Erythroblast (primary cell): ENCODE measurements at regions not wholly inside any gene's neighbourhood (a gene's known extent, or its start where the extent isn't known, plus 50 kb on each side); places are given as distances from the start of the nearest gene placed in this dataset.
"Not testable (repeated sequence)": the region's sequence is repeated elsewhere in the genome, so short reads cannot be mapped to it uniquely, and the experiment has no call there.

Experiments
- DNase-seq, 2 experiments: peaks; one replicate each; lab custom pipeline; 2025; lab: John Stamatoyannopoulos, UW
- GATA1 ChIP-seq: IDR thresholded peaks from 2 replicates; pipeline ENCODE4 v1.6.1; 2011; ENCODE audit warnings: low read depth, mild to moderate bottlenecking, control low read depth, low read length, moderate library complexity
- POLR2A ChIP-seq: IDR thresholded peaks from 2 replicates; pipeline ENCODE4 v1.6.1; 2011; ENCODE audit warnings: mild to moderate bottlenecking, low read length

GRCh38 chr7:130947792-130948580 lies 214.0 kb upstream of the KLF14 start:
- TF ChIP-seq POLR2A = no peak
- TF ChIP-seq GATA1 = no peak
- no peak for DNase-seq

GRCh38 chr7:130948822-130949221 lies 214.8 kb upstream of the KLF14 start:
- TF ChIP-seq POLR2A (no peak), GATA1 (no peak)
- DNase-seq = no peak

GRCh38 chr7:130949550-130949949 lies 215.5 kb upstream of the KLF14 start:
- TF ChIP-seq POLR2A (no peak), GATA1 (no peak)

GRCh38 chr7:130950054-130950453 lies 216.0 kb upstream of the KLF14 start:
- TF ChIP-seq POLR2A = no peak
- no peak for TF ChIP-seq GATA1
- no peak for DNase-seq

More at GRCh38 chr7:130949550-130949949, 215.5 kb upstream of the KLF14 start:
- no peak for DNase-seq

- TF ChIP-seq GATA1 (no peak), POLR2A (no peak)
Measured at GRCh38 chr7:130950741-130951140, 216.7 kb upstream of the KLF14 start.

GRCh38 chr7:130951303-130951975 lies 217.4 kb upstream of the KLF14 start:
- TF ChIP-seq GATA1 (no peak), POLR2A (no peak)
- no peak for DNase-seq

More at GRCh38 chr7:130950741-130951140, 216.7 kb upstream of the KLF14 start:
- no peak for DNase-seq

GRCh38 chr7:130951976-130952876 lies 218.2 kb upstream of the KLF14 start:
- TF ChIP-seq POLR2A = no peak
- TF ChIP-seq GATA1 = no peak
- DNase-seq = no peak

GRCh38 chr7:130953196-130953595 lies 219.2 kb upstream of the KLF14 start:
- no peak for DNase-seq
- no peak for TF ChIP-seq GATA1
- TF ChIP-seq POLR2A = no peak

- TF ChIP-seq GATA1 (no peak), POLR2A (no peak)
- no peak for DNase-seq
Measured at GRCh38 chr7:130954918-130955564, 221.0 kb upstream of the KLF14 start.

GRCh38 chr7:130955565-130955919 lies 221.5 kb upstream of the KLF14 start:
- no peak for DNase-seq

GRCh38 chr7:130956417-130957136 lies 222.6 kb upstream of the KLF14 start:
- no peak for DNase-seq
- no peak for TF ChIP-seq GATA1
- TF ChIP-seq POLR2A = no peak

More at GRCh38 chr7:130955565-130955919, 221.5 kb upstream of the KLF14 start:
- TF ChIP-seq GATA1 = no peak
- no peak for TF ChIP-seq POLR2A

GRCh38 chr7:130957137-130957513 lies 223.1 kb upstream of the KLF14 start:
- no peak for DNase-seq
- no peak for TF ChIP-seq POLR2A
- TF ChIP-seq GATA1 = no peak

GRCh38 chr7:130957722-130958435 lies 223.9 kb upstream of the KLF14 start:
- not testable (repeated sequence) for DNase-seq
